ENCODE measurements at regions not wholly inside any gene's neighbourhood (a gene's known extent, or its start where the extent isn't known, plus 50 kb on each side); places are given as distances from the start of the nearest gene placed in this dataset.
A peak's percentile ranks its signal among the peaks of the same experiment; 100 is the strongest.
"Not testable (repeated sequence)": the region's sequence is repeated elsewhere in the genome, so short reads cannot be mapped to it uniquely, and the experiment has no call there.

GRCh38 chr5:91288118-91288916 lies 94.8 kb downstream of the ARRDC3 start:
- DNase-seq = no peak
- intact Hi-C loops (cut with DNase I) = no loop called here

- intact Hi-C loops (cut with DNase I) = not testable (repeated sequence)
These were observed 98.1 kb downstream of the ARRDC3 start for GRCh38 chr5:91285062-91285461.

GRCh38 chr5:91283899-91284298 lies 99.2 kb downstream of the ARRDC3 start:
- intact Hi-C loops (cut with DNase I) = loop anchor here (5.0 kb wide), 1 partner anchor 182 kb away; no protein-coding TSS in a partner anchor
- DNase-seq = no peak

More at GRCh38 chr5:91285062-91285461, 98.1 kb downstream of the ARRDC3 start:
- DNase-seq = not testable (repeated sequence)

- DNase-seq = no peak
- intact Hi-C loops (cut with DNase I) = loop anchor here (5.0 kb wide), 1 partner anchor 181 kb away; no protein-coding TSS in a partner anchor
These were observed 99.8 kb downstream of the ARRDC3 start for GRCh38 chr5:91283326-91283725.

- DNase-seq = no peak
- intact Hi-C loops (cut with DNase I) = loop anchor here (5.0 kb wide), 1 partner anchor 180 kb away; no protein-coding TSS in a partner anchor
These were observed 100.9 kb downstream of the ARRDC3 start for GRCh38 chr5:91282210-91282609.

- intact Hi-C loops (cut with DNase I) = loop anchor here (2.0 to 5.0 kb wide), 2 partner anchors 103 to 179 kb away; no protein-coding TSS in a partner anchor
- no peak for DNase-seq
These were observed 101.7 kb downstream of the ARRDC3 start for GRCh38 chr5:91281401-91281800.

GRCh38 chr5:91280362-91281269 lies 102.5 kb downstream of the ARRDC3 start:
- intact Hi-C loops (cut with DNase I) = loop anchor here (2.0 to 5.0 kb wide), 2 partner anchors 104 to 178 kb away; no protein-coding TSS in a partner anchor
- DNase-seq = peak; percentile 83 to 99 (median 91)

GRCh38 chr5:91277840-91278239 lies 105.3 kb downstream of the ARRDC3 start:
- intact Hi-C loops (cut with DNase I) = no loop called here
- no peak for DNase-seq

GRCh38 chr5:91277093-91277626 lies 106.0 kb downstream of the ARRDC3 start:
- DNase-seq = no peak
- intact Hi-C loops (cut with DNase I) = no loop called here

GRCh38 chr5:91272858-91273257 lies 110.3 kb downstream of the ARRDC3 start:
- intact Hi-C loops (cut with DNase I) = no loop called here
- DNase-seq = no peak

GRCh38 chr5:91271999-91272398 lies 111.1 kb downstream of the ARRDC3 start:
- no peak for DNase-seq
- intact Hi-C loops (cut with DNase I) = no loop called here

GRCh38 chr5:91269198-91269597 lies 113.9 kb downstream of the ARRDC3 start:
- DNase-seq = peak in 2 of 10 donors; percentile 39 to 54

GRCh38 chr5:91266184-91266705 lies 116.9 kb downstream of the ARRDC3 start:
- intact Hi-C loops (cut with DNase I) = no loop called here
- DNase-seq = no peak

More at GRCh38 chr5:91269198-91269597, 113.9 kb downstream of the ARRDC3 start:
- intact Hi-C loops (cut with DNase I) = no loop called here

GRCh38 chr5:91264311-91265051 lies 118.6 kb downstream of the ARRDC3 start:
- DNase-seq = no peak
- intact Hi-C loops (cut with DNase I) = no loop called here

GRCh38 chr5:91263898-91264297 lies 119.2 kb downstream of the ARRDC3 start:
- no peak for DNase-seq
- intact Hi-C loops (cut with DNase I) = no loop called here

GRCh38 chr5:91257301-91257700 lies 125.8 kb downstream of the ARRDC3 start:
- DNase-seq = no peak
- intact Hi-C loops (cut with DNase I) = no loop called here

- intact Hi-C loops (cut with DNase I) = no loop called here
- peak in 1 of 10 donors; percentile 24 for DNase-seq
These were observed 127.0 kb downstream of the ARRDC3 start for GRCh38 chr5:91256142-91256524.

- intact Hi-C loops (cut with DNase I) = no loop called here
- no peak for DNase-seq
These were observed 127.5 kb downstream of the ARRDC3 start for GRCh38 chr5:91255396-91256141.

GRCh38 chr5:91252916-91253315 lies 130.2 kb downstream of the ARRDC3 start:
- DNase-seq = no peak
- intact Hi-C loops (cut with DNase I) = no loop called here
